Right lobe of liver (tissue), 4 donors: ENCODE measurements at regions not wholly inside any gene's neighbourhood (a gene's known extent, or its start where the extent isn't known, plus 50 kb on each side); places are given as distances from the start of the nearest gene placed in this dataset.

ENCODE experiments used
- CTCF ChIP-seq, 4 donors: fragments of 200-600 bp in 3 of 4; fragments of 450-650 bp in 1 of 4; IDR thresholded peaks; one replicate each; pipeline versions ENCODE4 v1.5.1 to v1.8.0; 2016 to 2022; ENCODE audit warnings: antibody characterized with exemption in 4 of 4, mild to moderate bottlenecking in 2 of 4
- POLR2A ChIP-seq: fragments of 450-650 bp; IDR thresholded peaks from one replicate; pipeline ENCODE4 v1.6.1; 2017; ENCODE audit warnings: antibody characterized with exemption, mild to moderate bottlenecking
- donor health status: DM: no; HTN: no; CAD: no.
- donor health status: DM: no; HTN: no; CAD: no.
- donor health status: DM: no; HTN: yes; CAD: no.

- TF ChIP-seq CTCF (IDR thresholded peaks at IDR 0.05) (no peak), POLR2A (no peak)
These were observed 113.2 kb downstream of the FANCF start for GRCh38 chr11:22512457-22512856.
